BJ (cell line): ENCODE measurements at regions not wholly inside any gene's neighbourhood (a gene's known extent, or its start where the extent isn't known, plus 50 kb on each side); places are given as distances from the start of the nearest gene placed in this dataset.

Experiments
- CTCF ChIA-PET: fragments of 350-600 bp; formaldehyde crosslinking; extraction: SDS; loops from one replicate; lab custom pipeline; 2021; ENCODE audit warnings: antibody characterized with exemption, inconsistent platforms; lab: Yijun Ruan, JAX
- POLR2A ChIA-PET: fragments of 300-600 bp; sonication (Branson Sonifier 250); formaldehyde crosslinking; extraction: SDS; loops from one replicate; lab custom pipeline; 2021; ENCODE audit warnings: antibody characterized with exemption; lab: Charles Lee
- DNase-seq: peaks from one replicate; pipeline ENCODE4 v3.0.0-alpha.2; 2011; ENCODE audit warnings: low read depth
- H3K27me3 ChIP-seq: 2 replicates; pipeline ENCODE4 v1.6.0; 2011; ENCODE audit warnings: low read length; ENCODE audit not compliant: control insufficient read depth, insufficient read depth
- H3K36me3 ChIP-seq: 2 replicates; pipeline ENCODE4 v1.5.1; 2011; ENCODE audit warnings: low read length; ENCODE audit not compliant: control insufficient read depth, insufficient read depth
- H3K4me3 ChIP-seq: 2 replicates; pipeline ENCODE4 v1.5.1; 2011; ENCODE audit warnings: low read depth, mild to moderate bottlenecking, control low read depth, low read length
- TF ChIP-seq, protein P1 (sequence below): IDR thresholded peaks from 2 replicates; pipeline ENCODE4 v1.5.1; 2011; ENCODE audit warnings: low read depth, mild to moderate bottlenecking, control low read depth, inconsistent platforms, low read length, moderate library complexity; ENCODE audit not compliant: insufficient read depth

DNA sequence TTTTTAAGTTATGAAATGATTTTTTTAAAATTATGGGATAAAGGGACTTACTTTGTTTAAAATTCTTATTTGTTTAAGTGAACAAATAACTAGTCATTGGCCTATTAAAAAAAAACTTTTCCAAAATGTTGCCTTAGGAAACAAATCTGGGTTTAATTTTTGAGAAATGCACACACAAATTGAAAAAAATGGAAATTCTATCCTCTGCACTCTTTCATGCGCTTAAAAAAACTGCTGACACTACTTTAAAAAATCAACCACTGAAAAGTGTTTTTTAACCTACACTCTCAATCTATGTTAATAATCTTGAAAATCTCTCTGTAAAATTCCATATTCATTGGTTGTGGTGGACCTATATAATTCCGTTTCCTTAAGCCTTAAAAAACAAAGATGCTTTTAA is 163.4 kb upstream of the DAB2 start:
- POLR2A ChIA-PET, result no interaction called here

DNA sequence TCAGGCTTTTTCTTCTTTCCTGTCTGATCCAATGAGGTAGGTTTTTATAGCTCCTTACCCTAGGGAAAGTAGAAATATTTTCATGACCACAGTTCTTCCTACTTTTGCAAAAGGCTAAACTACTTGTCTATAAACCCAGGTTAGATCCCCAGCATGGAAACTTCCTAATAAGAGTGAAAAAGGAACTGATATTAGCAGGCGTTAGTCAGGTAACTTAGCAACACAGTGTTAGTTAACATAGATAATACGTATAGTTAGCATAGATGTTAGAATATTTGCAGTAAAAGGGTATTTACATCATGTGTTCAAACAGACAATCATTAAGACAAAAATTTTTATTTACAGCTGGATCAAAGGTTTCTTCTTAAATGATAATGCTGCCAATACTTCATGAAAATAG is 162.9 kb upstream of the DAB2 start:
- TF ChIP-seq, protein P1, sequence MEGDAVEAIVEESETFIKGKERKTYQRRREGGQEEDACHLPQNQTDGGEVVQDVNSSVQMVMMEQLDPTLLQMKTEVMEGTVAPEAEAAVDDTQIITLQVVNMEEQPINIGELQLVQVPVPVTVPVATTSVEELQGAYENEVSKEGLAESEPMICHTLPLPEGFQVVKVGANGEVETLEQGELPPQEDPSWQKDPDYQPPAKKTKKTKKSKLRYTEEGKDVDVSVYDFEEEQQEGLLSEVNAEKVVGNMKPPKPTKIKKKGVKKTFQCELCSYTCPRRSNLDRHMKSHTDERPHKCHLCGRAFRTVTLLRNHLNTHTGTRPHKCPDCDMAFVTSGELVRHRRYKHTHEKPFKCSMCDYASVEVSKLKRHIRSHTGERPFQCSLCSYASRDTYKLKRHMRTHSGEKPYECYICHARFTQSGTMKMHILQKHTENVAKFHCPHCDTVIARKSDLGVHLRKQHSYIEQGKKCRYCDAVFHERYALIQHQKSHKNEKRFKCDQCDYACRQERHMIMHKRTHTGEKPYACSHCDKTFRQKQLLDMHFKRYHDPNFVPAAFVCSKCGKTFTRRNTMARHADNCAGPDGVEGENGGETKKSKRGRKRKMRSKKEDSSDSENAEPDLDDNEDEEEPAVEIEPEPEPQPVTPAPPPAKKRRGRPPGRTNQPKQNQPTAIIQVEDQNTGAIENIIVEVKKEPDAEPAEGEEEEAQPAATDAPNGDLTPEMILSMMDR, result no peak
- ChIA-PET POLR2A (no interaction called here), CTCF (interaction anchor here (0.6 to 1.9 kb wide), 5 partner anchors 9 to 370 kb away, joined by 3 to 6 read pairs (median 3); no protein-coding TSS in a partner anchor)
- no peak for DNase-seq
- peaks cover 4% of the 10 kb centered on the region; the same call in 1 of the 2 replicates for H3K27me3 ChIP-seq
- no peaks in the 10 kb centered on the region for H3K36me3 ChIP-seq
- no peak overlapping the region for H3K4me3 ChIP-seq

More for the DNA sequence above, 163.4 kb upstream of the DAB2 start:
- TF ChIP-seq, protein P1, result no peak
- no peak for DNase-seq
- peaks cover 4% of the 10 kb centered on the region; the same call in 1 of the 2 replicates for H3K27me3 ChIP-seq
- CTCF ChIA-PET, result interaction anchor here (0.6 to 1.9 kb wide), 4 partner anchors 8 to 370 kb away, joined by 3 to 6 read pairs (median 3); no protein-coding TSS in a partner anchor
- no peak overlapping the region for H3K4me3 ChIP-seq
- H3K36me3 ChIP-seq, result no peaks in the 10 kb centered on the region

DNA sequence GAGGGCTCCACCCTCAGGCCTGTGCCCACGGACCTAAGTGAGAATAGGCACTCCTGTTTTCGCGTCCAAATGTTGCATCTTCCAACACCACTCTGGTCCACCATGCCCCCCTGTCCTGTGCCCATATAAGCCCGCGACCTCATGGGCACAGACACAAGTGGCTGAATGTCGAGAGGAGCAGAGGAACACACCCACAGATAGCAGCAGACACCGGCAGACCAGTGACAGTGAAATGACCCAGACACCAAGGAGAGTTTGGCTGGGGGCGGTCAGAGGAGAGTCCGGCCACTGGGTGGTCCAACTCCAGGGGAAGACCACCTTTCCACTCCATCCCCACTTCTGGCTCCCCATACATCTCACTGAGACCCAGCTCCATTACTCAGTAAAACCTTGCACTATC is 161.4 kb upstream of the DAB2 start:
- H3K27me3 ChIP-seq, result peaks cover 6% of the 10 kb centered on the region
- ChIA-PET CTCF (no interaction called here), POLR2A (no interaction called here)
- TF ChIP-seq, protein P1, result no peak
- no peak overlapping the region for H3K4me3 ChIP-seq
- DNase-seq, result no peak
- no peaks in the 10 kb centered on the region for H3K36me3 ChIP-seq

DNA sequence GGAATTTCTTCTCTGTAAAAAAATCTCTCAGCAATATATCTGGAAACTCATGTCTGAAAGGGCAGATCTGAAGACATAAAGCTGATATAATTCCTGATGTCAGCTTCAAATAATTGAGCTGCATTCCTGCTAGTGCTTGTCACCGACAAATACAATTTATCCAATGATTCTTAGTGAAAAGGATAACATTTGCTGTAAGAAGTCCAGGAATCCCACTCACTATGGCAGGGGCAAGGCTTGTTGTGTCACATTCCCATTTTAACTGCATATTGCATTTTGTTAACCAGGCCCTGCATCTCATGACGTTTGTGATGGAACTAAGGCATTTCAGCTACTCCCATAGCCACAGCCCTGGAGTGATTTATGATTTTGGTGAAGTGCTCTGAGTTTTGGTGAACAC is 160.1 kb upstream of the DAB2 start:
- ChIA-PET CTCF (no interaction called here), POLR2A (no interaction called here)
- TF ChIP-seq, protein P1, result no peak
- Histone ChIP-seq H3K27me3 (peaks cover 6% of the 10 kb centered on the region), H3K4me3 (no peak overlapping the region), H3K36me3 (no peaks in the 10 kb centered on the region)
- DNase-seq, result no peak

DNA sequence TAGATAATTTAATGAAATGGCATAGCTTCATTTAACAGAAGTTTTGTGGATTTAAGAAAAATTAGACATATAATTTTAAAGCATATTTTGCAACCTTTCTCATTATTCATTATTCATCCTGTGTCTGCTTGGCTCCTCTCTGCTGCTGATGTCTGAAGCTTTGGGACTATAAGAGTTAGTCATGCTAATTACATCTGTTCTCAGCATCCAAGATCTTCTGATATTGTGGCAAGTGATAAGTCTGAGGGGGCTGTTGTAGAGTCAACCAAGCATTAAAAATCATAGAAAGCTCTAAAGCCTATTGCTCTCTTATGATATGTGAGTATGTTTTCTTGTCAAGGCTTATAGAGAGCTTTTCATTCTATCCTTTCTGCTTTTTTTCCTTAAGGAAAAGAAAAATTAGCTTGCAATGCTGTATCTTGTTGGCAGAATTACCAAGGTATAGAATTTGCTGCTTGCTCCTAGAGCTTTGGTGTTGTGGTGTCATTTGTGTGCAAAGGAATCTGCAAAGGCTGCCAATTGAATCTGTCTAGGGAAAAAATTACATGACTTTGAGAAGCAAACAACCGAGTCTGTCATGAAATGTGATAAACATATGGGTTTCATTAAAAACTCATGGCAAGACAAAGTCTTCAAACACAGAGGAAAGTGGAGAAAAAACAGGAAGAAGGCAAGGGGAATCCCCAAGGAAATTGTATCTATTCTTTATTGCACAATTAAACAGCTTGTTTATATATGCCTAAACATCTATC is 156.1 kb upstream of the DAB2 start:
- H3K27me3 ChIP-seq, result peaks cover 6% of the 10 kb centered on the region
- H3K36me3 ChIP-seq, result no peaks in the 10 kb centered on the region
- TF ChIP-seq, protein P1, result no peak
- ChIA-PET POLR2A (no interaction called here), CTCF (interaction anchor here (0.8 to 3.0 kb wide), 6 partner anchors 10 to 1298 kb away, joined by 3 to 12 read pairs (median 4); no protein-coding TSS in a partner anchor)
- peak; percentile 39 for DNase-seq
- no peak overlapping the region for H3K4me3 ChIP-seq
